ENCODE measurements at regions not wholly inside any gene's neighbourhood (a gene's known extent, or its start where the extent isn't known, plus 50 kb on each side); places are given as distances from the start of the nearest gene placed in this dataset.

DNA sequence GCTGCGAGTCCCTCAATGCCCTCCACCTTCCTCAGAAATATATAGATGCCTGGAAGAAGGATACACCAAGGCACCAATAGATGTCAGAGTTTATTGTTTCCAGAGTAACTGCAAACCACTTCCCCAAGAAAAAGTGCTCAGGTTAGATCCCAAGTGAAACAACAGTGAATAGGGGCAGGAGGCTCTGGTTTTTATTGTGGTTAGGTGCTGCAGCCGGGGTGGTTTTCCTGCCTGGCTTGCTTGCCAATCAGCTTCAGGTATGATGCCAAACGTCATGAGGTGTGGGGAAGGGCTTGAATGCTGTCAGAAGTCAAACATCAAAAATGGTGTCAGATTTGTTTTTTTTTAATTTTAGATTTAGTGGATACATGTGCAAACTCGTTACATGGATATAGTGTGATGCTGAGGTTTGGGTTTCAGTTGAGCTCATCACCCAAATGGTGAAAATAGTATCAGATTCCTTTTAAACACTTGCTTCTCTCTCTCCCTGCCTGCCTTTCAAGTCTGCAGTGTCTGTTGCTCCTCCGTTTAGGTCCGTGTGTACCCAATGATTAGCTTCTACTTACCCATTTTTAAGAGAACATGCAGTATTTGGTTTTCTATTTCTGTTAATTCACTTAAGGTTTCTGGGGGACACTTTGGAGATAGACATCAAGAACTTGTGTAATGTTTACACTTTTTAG lies 1317.0 kb downstream of the MRPL39 start:
- no peak overlapping the region for H3K27ac ChIP-seq
- H3K27me3 ChIP-seq (ENCODE audit: insufficient read depth, low read depth, severe bottlenecking), result no peaks in the 10 kb centered on the region
- no peak overlapping the region for H3K4me3 ChIP-seq (ENCODE audit: low read depth, low read length)
- H3K9me3 ChIP-seq (ENCODE audit: severe bottlenecking), result no peaks in the 10 kb centered on the region
- no peaks in the 10 kb centered on the region for H3K36me3 ChIP-seq
- DNase-seq, result no peak
- TF ChIP-seq CTCF (IDR thresholded peaks at IDR 0.05; ENCODE audit: low read depth, low read length), result no peak

GRCh38 chr21:24289539-24289938 lies 1317.7 kb downstream of the MRPL39 start:
- Histone ChIP-seq H3K4me3 (ENCODE audit: low read depth, low read length) (no peak overlapping the region), H3K27ac (no peak overlapping the region), H3K36me3 (no peaks in the 10 kb centered on the region), H3K27me3 (ENCODE audit: insufficient read depth, low read depth, severe bottlenecking) (no peaks in the 10 kb centered on the region), H3K9me3 (ENCODE audit: severe bottlenecking) (no peaks in the 10 kb centered on the region)
- TF ChIP-seq CTCF (IDR thresholded peaks at IDR 0.05; ENCODE audit: low read depth, low read length), result no peak
- no peak for DNase-seq

DNA sequence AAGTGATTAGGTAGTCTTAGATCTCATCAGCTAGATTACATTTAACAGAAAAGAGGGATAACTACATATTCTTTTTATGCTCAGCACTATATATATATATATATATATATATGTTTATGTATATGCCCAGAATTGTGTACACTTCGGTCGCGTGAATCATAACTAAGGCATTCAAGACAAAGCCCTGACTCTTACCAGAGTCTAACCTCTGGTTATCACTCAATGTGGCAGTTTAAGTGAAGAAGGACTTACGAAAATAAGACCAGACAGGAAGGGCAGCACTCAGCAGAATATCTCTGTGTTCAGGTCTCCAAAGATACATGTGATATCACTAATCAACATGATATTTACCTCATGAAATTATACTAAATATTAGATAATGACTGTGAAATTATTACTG lies 1326.7 kb downstream of the MRPL39 start:
- H3K9me3 ChIP-seq (ENCODE audit: severe bottlenecking), result no peaks in the 10 kb centered on the region
- H3K36me3 ChIP-seq, result no peaks in the 10 kb centered on the region
- H3K4me3 ChIP-seq (ENCODE audit: low read depth, low read length), result no peak overlapping the region
- H3K27ac ChIP-seq, result no peak overlapping the region
- DNase-seq, result no peak
- no peak for TF ChIP-seq CTCF (IDR thresholded peaks at IDR 0.05; ENCODE audit: low read depth, low read length)
- H3K27me3 ChIP-seq (ENCODE audit: insufficient read depth, low read depth, severe bottlenecking), result no peaks in the 10 kb centered on the region

DNA sequence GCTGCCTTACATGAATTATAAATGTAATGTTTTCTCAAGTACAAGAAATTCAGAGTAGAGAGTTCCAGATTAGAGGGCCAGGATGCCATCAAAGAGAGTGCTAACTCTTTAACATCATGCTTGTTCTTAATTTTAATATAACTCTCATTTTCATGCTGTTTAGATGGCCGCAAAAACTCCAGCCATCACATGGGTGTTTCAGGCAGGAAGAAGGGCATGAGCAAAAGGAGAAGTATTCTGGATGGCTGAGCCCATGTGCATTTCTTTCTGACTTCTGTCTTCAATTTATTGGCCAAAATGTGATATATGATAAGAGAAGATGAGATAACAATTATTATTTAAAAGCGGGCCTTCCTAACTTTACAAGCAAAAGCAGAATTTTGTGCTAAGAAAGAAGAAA lies 1328.6 kb downstream of the MRPL39 start:
- no peak for TF ChIP-seq CTCF (IDR thresholded peaks at IDR 0.05; ENCODE audit: low read depth, low read length)
- H3K4me3 ChIP-seq (ENCODE audit: low read depth, low read length), result no peak overlapping the region
- H3K27me3 ChIP-seq (ENCODE audit: insufficient read depth, low read depth, severe bottlenecking), result no peaks in the 10 kb centered on the region
- no peak for DNase-seq
- no peaks in the 10 kb centered on the region for H3K9me3 ChIP-seq (ENCODE audit: severe bottlenecking)
- no peaks in the 10 kb centered on the region for H3K36me3 ChIP-seq
- no peak overlapping the region for H3K27ac ChIP-seq

- no peak for DNase-seq
- Histone ChIP-seq H3K27me3 (ENCODE audit: insufficient read depth, low read depth, severe bottlenecking) (no peaks in the 10 kb centered on the region), H3K9me3 (ENCODE audit: severe bottlenecking) (no peaks in the 10 kb centered on the region), H3K36me3 (no peaks in the 10 kb centered on the region), H3K27ac (no peak overlapping the region), H3K4me3 (ENCODE audit: low read depth, low read length) (no peak overlapping the region)
- no peak for TF ChIP-seq CTCF (IDR thresholded peaks at IDR 0.05; ENCODE audit: low read depth, low read length)
Measured at GRCh38 chr21:24276204-24276603, 1331.1 kb downstream of the MRPL39 start.

- Histone ChIP-seq H3K4me3 (ENCODE audit: low read depth, low read length) (no peak overlapping the region), H3K9me3 (ENCODE audit: severe bottlenecking) (no peaks in the 10 kb centered on the region), H3K27ac (no peak overlapping the region), H3K36me3 (no peaks in the 10 kb centered on the region), H3K27me3 (ENCODE audit: insufficient read depth, low read depth, severe bottlenecking) (no peaks in the 10 kb centered on the region)
- no peak for TF ChIP-seq CTCF (IDR thresholded peaks at IDR 0.05; ENCODE audit: low read depth, low read length)
- no peak for DNase-seq
Measured at GRCh38 chr21:24275616-24276015, 1331.7 kb downstream of the MRPL39 start.

All from WERI-Rb-1 (cell line).